Karpas-422 (cell line): ENCODE measurements at regions not wholly inside any gene's neighbourhood (a gene's known extent, or its start where the extent isn't known, plus 50 kb on each side); places are given as distances from the start of the nearest gene placed in this dataset.

ENCODE experiments used
- DNase-seq: peaks from one replicate; pipeline ENCODE4 v3.0.0-alpha.2; 2015
- H2AFZ ChIP-seq: fragments of 200-600 bp; sonication (generic); 2 replicates; pipeline ENCODE4 v1.6.1; 2014; ENCODE audit warnings: antibody characterized with exemption, low read length, mixed read lengths
- H3K27ac ChIP-seq: fragments of 200-600 bp; sonication (generic); 2 replicates; pipeline ENCODE4 v1.5.1; 2014; ENCODE audit warnings: mild to moderate bottlenecking, low read length, moderate library complexity
- H3K27me3 ChIP-seq: fragments of 200-600 bp; sonication (generic); 2 replicates; pipeline ENCODE4 v1.6.1; 2014; ENCODE audit warnings: low read length, mixed read lengths
- H3K36me3 ChIP-seq: fragments of 200-600 bp; sonication (generic); 2 replicates; pipeline ENCODE4 v1.6.1; 2014; ENCODE audit warnings: low read length, mixed read lengths; ENCODE audit not compliant: insufficient read depth
- H3K4me1 ChIP-seq: fragments of 200-600 bp; sonication (generic); 2 replicates; pipeline ENCODE4 v1.6.1; 2014; ENCODE audit warnings: mild to moderate bottlenecking, low read length, mixed read lengths
- H3K4me2 ChIP-seq: fragments of 200-600 bp; sonication (generic); 2 replicates; pipeline ENCODE4 v1.6.1; 2014; ENCODE audit warnings: low read length, low read depth, mild to moderate bottlenecking; ENCODE audit not compliant: poor library complexity, severe bottlenecking
- H3K4me3 ChIP-seq: fragments of 200-600 bp; sonication (generic); 2 replicates; pipeline ENCODE4 v1.5.1; 2014; ENCODE audit warnings: mild to moderate bottlenecking, antibody characterized with exemption, low read length, mixed read lengths
- H3K79me2 ChIP-seq: fragments of 200-600 bp; sonication (generic); 2 replicates; pipeline ENCODE4 v1.6.1; 2014; ENCODE audit warnings: mild to moderate bottlenecking, low read length, mixed read lengths
- H3K9ac ChIP-seq: fragments of 200-600 bp; sonication (generic); 2 replicates; pipeline ENCODE4 v1.6.0; 2014; ENCODE audit warnings: low read length
- H3K9me2 ChIP-seq: fragments of 200-600 bp; sonication (generic), shearing (Covaris generic); replicated peaks from 2 replicates; pipeline ENCODE4 v1.6.0; 2014; ENCODE audit warnings: mild to moderate bottlenecking, low read length, moderate library complexity; ENCODE audit not compliant: insufficient read depth
- H3K9me3 ChIP-seq: fragments of 300-700, 200-600 bp; sonication (generic); 2 replicates; pipeline ENCODE4 v1.6.1; 2014; ENCODE audit warnings: low read length, mixed read lengths
- H4K20me1 ChIP-seq: fragments of 200-600 bp; sonication (generic); 2 replicates; pipeline ENCODE4 v1.6.1; 2014; ENCODE audit warnings: mild to moderate bottlenecking, antibody characterized with exemption, low read length, low read depth; ENCODE audit not compliant: insufficient read depth

GRCh38 chr13:33727297-33728083 is 90.5 kb upstream of the RFC3 start:
- Histone ChIP-seq H3K27me3 (no peaks in the 10 kb centered on the region), H3K4me3 (peak overlapping the region; percentile 41), H3K4me2 (peak overlapping the region; percentile 65), H3K9me2 (no peaks in the 10 kb centered on the region), H4K20me1 (no peaks in the 10 kb centered on the region), H3K9ac (peak overlapping the region; percentile 76), H2AFZ (no peak overlapping the region), H3K9me3 (no peaks in the 10 kb centered on the region), H3K79me2 (no peaks in the 10 kb centered on the region), H3K27ac (peak overlapping the region; percentile 99), H3K4me1 (peaks cover 96% of the 10 kb centered on the region), H3K36me3 (peaks cover 4% of the 10 kb centered on the region; the same call in 1 of the 2 replicates)
- peak; percentile 83 for DNase-seq

DNA sequence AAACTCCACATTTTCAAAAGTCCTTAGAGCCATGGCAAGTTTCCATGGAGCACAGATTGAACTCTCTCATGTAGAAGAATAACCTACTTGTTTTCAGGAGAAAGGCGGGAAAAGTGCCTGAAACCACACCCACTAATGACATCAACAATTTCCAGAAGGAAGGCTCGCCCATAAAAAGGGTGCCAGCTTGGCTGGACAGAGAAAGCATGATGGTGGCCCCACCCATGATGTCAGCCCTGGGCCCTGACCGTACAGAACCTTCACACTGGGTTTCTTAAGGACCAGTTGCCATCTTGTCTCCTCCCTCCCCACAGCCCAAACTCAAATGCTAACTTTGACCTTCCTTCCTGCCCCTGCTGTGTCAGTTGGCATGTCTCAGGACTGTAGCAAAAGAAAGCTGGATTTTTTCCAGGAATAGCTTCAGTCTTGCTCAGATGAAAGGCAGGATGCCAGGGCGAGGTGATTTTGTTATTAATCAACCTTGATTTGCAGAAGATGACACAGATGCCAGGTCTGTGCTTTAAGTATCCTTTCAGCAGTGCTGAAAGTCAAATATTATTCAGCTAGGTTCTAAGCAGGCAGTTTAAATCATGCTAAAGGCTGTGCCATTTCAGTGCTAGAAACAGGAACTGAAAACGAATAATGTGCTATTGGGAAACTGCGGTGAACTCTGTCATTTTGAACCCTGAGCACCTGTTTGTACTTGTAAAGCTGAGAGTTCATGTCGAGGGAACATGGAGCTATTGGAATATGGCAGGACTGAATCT is 89.5 kb upstream of the RFC3 start:
- Histone ChIP-seq H2AFZ (no peak overlapping the region), H3K4me2 (peak overlapping the region; percentile 65), H3K4me1 (peaks cover 95% of the 10 kb centered on the region)

GRCh38 chr13:33730147-33730546 is 87.8 kb upstream of the RFC3 start:
- H3K9ac ChIP-seq = peak overlapping the region; percentile 67
- peaks cover 4% of the 10 kb centered on the region; the same call in 1 of the 2 replicates for H3K79me2 ChIP-seq
- H3K9me2 ChIP-seq = no peaks in the 10 kb centered on the region
- H3K36me3 ChIP-seq = peaks cover 18% of the 10 kb centered on the region
- no peaks in the 10 kb centered on the region for H4K20me1 ChIP-seq
- H3K27ac ChIP-seq = peak overlapping the region; percentile 99
- DNase-seq = peak; percentile 91
- no peaks in the 10 kb centered on the region for H3K27me3 ChIP-seq
- H3K4me1 ChIP-seq = peaks cover 81% of the 10 kb centered on the region
- no peak overlapping the region for H2AFZ ChIP-seq
- peak overlapping the region; percentile 65 for H3K4me2 ChIP-seq
- H3K4me3 ChIP-seq = 0 out of 2 replicates have a peak overlapping the region, but pooled peaks have one; percentile 16
- H3K9me3 ChIP-seq = no peaks in the 10 kb centered on the region

More for the DNA sequence above, 89.5 kb upstream of the RFC3 start:
- peak; percentile 95 for DNase-seq
- H3K4me3 ChIP-seq = peak overlapping the region; percentile 41
- H3K79me2 ChIP-seq = no peaks in the 10 kb centered on the region; the same call in 1 of the 2 replicates
- H3K9ac ChIP-seq = peak overlapping the region; percentile 76
- H3K36me3 ChIP-seq = peaks cover 8% of the 10 kb centered on the region; the same call in 1 of the 2 replicates
- H3K9me2 ChIP-seq = no peaks in the 10 kb centered on the region
- peak overlapping the region; percentile 99 for H3K27ac ChIP-seq
- H3K27me3 ChIP-seq = no peaks in the 10 kb centered on the region
- H4K20me1 ChIP-seq = no peaks in the 10 kb centered on the region
- no peaks in the 10 kb centered on the region for H3K9me3 ChIP-seq

- H3K9ac ChIP-seq = peak overlapping the region; percentile 67
- H3K9me3 ChIP-seq = no peaks in the 10 kb centered on the region
- H2AFZ ChIP-seq = no peak overlapping the region
Observed at GRCh38 chr13:33730619-33731018, 87.3 kb upstream of the RFC3 start.

GRCh38 chr13:33735276-33735675 is 82.7 kb upstream of the RFC3 start:
- peaks cover 4% of the 10 kb centered on the region; the same call in 1 of the 2 replicates for H3K79me2 ChIP-seq
- H2AFZ ChIP-seq = no peak overlapping the region
- peak overlapping the region; percentile 99 for H3K27ac ChIP-seq
- no peak overlapping the region for H3K4me3 ChIP-seq
- H3K4me2 ChIP-seq = no peak overlapping the region
- no peak for DNase-seq
- peaks cover 27% of the 10 kb centered on the region for H3K36me3 ChIP-seq
- no peaks in the 10 kb centered on the region for H4K20me1 ChIP-seq
- no peaks in the 10 kb centered on the region for H3K27me3 ChIP-seq
- H3K4me1 ChIP-seq = peaks cover 63% of the 10 kb centered on the region
- no peaks in the 10 kb centered on the region for H3K9me3 ChIP-seq
- no peak overlapping the region for H3K9ac ChIP-seq
- no peaks in the 10 kb centered on the region for H3K9me2 ChIP-seq

More at GRCh38 chr13:33730619-33731018, 87.3 kb upstream of the RFC3 start:
- H3K36me3 ChIP-seq = peaks cover 18% of the 10 kb centered on the region
- H3K9me2 ChIP-seq = no peaks in the 10 kb centered on the region
- no peaks in the 10 kb centered on the region for H4K20me1 ChIP-seq
- no peaks in the 10 kb centered on the region for H3K27me3 ChIP-seq
- H3K4me3 ChIP-seq = no peak overlapping the region
- H3K4me2 ChIP-seq = peak overlapping the region; percentile 65
- H3K79me2 ChIP-seq = peaks cover 4% of the 10 kb centered on the region; the same call in 1 of the 2 replicates
- H3K27ac ChIP-seq = peak overlapping the region; percentile 99
- no peak for DNase-seq
- H3K4me1 ChIP-seq = peaks cover 81% of the 10 kb centered on the region

GRCh38 chr13:33739254-33739653 is 78.7 kb upstream of the RFC3 start:
- Histone ChIP-seq H3K4me2 (peak overlapping the region; percentile 58), H3K79me2 (0 out of 2 replicates have a peak, but pooled peaks cover 3% of the 10 kb centered on the region)

GRCh38 chr13:33740134-33740538 is 77.8 kb upstream of the RFC3 start:
- H3K9me2 ChIP-seq = no peaks in the 10 kb centered on the region
- H3K27ac ChIP-seq = peak overlapping the region; percentile 100
- no peaks in the 10 kb centered on the region for H3K9me3 ChIP-seq
- peak overlapping the region; percentile 68 for H3K9ac ChIP-seq
- peak; percentile 81 for DNase-seq
- peak overlapping the region; percentile 58 for H3K4me2 ChIP-seq
- no peak overlapping the region for H3K4me3 ChIP-seq
- H3K4me1 ChIP-seq = peaks cover 78% of the 10 kb centered on the region
- H3K36me3 ChIP-seq = peaks cover 12% of the 10 kb centered on the region
- no peaks in the 10 kb centered on the region for H4K20me1 ChIP-seq
- H3K79me2 ChIP-seq = no peaks in the 10 kb centered on the region
- H3K27me3 ChIP-seq = no peaks in the 10 kb centered on the region
- no peak overlapping the region for H2AFZ ChIP-seq

More at GRCh38 chr13:33739254-33739653, 78.7 kb upstream of the RFC3 start:
- no peaks in the 10 kb centered on the region for H4K20me1 ChIP-seq
- peaks cover 14% of the 10 kb centered on the region for H3K36me3 ChIP-seq
- DNase-seq = peak; percentile 94
- H2AFZ ChIP-seq = no peak overlapping the region
- H3K4me3 ChIP-seq = no peak overlapping the region
- H3K9ac ChIP-seq = peak overlapping the region; percentile 68
- no peaks in the 10 kb centered on the region for H3K27me3 ChIP-seq
- H3K9me2 ChIP-seq = no peaks in the 10 kb centered on the region
- H3K9me3 ChIP-seq = no peaks in the 10 kb centered on the region
- H3K27ac ChIP-seq = peak overlapping the region; percentile 100
- peaks cover 72% of the 10 kb centered on the region for H3K4me1 ChIP-seq

DNA sequence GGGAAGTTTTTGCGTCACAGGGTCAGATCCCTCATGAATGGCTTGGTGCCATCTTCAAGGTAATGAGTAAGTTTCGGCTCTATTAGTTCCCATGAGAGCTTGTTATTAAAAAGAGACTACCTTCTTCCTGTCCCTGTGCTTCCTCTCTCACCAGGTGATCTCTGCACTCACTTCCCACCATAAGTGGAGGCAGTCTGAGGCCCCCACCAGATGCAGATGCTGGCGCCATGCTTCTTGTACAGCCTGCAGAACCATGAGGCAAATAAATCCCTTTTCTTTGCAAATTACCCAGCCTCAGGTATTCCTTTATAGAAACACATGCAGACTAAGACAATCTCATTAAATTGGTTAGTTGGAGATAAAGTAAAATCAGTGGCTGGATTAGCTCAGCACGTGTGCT is 75.6 kb upstream of the RFC3 start:
- Histone ChIP-seq H4K20me1 (no peaks in the 10 kb centered on the region), H3K4me3 (0 out of 2 replicates have a peak overlapping the region, but pooled peaks have one; percentile 1), H3K4me2 (no peak overlapping the region), H3K36me3 (peaks cover 5% of the 10 kb centered on the region; the same call in 1 of the 2 replicates), H3K9me3 (no peaks in the 10 kb centered on the region), H3K27ac (peak overlapping the region; percentile 100), H3K9me2 (no peaks in the 10 kb centered on the region), H3K4me1 (peaks cover 93% of the 10 kb centered on the region), H3K27me3 (no peaks in the 10 kb centered on the region), H3K79me2 (no peaks in the 10 kb centered on the region), H3K9ac (peak overlapping the region; percentile 72), H2AFZ (no peak overlapping the region)
- DNase-seq = peak; percentile 90
